ENCODE measurements at regions not wholly inside any gene's neighbourhood (a gene's known extent, or its start where the extent isn't known, plus 50 kb on each side); places are given as distances from the start of the nearest gene placed in this dataset.

DNA sequence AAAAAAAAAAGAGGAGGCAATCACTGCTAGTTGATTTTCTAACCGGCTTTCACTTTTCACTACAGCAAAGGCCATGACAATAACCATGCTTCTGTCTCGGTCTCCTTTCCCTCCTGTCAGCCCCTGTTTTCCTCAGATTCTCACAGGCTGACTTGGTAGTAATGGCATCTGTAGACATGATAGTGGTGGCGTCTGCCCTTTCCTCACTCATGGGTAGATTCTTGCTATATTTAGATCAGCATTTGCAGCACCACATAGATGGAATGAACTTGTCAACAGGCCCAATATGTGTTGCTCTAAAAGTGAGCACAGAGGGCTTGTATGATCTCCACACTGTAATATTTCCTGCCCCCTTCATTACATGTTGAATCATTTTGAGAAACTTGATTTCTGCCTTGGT lies 120.3 kb upstream of the FTMT start:
- TF ChIP-seq MAZ (IDR thresholded peaks at IDR 0.05; ENCODE audit: borderline replicate concordance, low read depth, low read length) (no peak), RAD21 (IDR thresholded peaks at IDR 0.05; ENCODE audit: low read length) (no peak), SMC3 (IDR thresholded peaks at IDR 0.05; ENCODE audit: low read depth, low read length) (no peak), CTCF (conservative IDR thresholded peaks at IDR 0.05; ENCODE audit: low read depth, low read length) (no peak), CEBPB (IDR thresholded peaks at IDR 0.05; ENCODE audit: low read depth, low read length) (no peak), POLR2A (IDR thresholded peaks at IDR 0.05; ENCODE audit: low read depth, low read length) (no peak), FOS (IDR thresholded peaks at IDR 0.05; ENCODE audit: low read depth, low read length) (no peak), RFX5 (IDR thresholded peaks at IDR 0.05; ENCODE audit: low read depth, low read length) (no peak)
- TF ChIP-seq, protein P1, sequence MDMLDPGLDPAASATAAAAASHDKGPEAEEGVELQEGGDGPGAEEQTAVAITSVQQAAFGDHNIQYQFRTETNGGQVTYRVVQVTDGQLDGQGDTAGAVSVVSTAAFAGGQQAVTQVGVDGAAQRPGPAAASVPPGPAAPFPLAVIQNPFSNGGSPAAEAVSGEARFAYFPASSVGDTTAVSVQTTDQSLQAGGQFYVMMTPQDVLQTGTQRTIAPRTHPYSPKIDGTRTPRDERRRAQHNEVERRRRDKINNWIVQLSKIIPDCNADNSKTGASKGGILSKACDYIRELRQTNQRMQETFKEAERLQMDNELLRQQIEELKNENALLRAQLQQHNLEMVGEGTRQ (IDR thresholded peaks at IDR 0.05; ENCODE audit: low read depth, low read length) = no peak

Measured in IMR-90 (cell line).